Endometrial microvascular endothelial cells (primary cell): ENCODE measurements at regions not wholly inside any gene's neighbourhood (a gene's known extent, or its start where the extent isn't known, plus 50 kb on each side); places are given as distances from the start of the nearest gene placed in this dataset.

Source experiments
- in situ Hi-C: cut with HindIII; loops from 2 replicates; pipeline ENCODE4 v1.10.0; 2017; ENCODE audit warnings: low sequenced_read_pairs, low pct_unique_long_range_greater_than_20kb; ENCODE audit errors: inconsistent ontology term

DNA sequence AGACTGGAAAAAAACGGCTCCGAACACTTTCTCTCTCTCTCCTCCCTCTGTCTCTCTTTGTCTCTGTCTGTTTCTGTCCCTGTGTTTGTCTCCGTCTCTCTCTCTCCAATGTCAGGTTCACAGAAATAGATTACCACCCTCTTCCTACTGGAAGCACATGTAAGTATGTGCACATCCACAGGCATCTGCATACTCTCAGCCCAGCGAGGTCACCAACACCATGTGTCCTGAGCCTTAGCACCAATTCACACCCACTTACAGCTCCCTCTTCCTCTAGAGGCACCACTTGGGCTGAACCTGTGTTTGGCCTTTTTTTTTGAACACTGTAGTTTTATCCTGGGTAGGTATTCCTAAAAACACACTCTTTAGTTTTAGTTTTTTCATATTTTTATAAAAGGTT is 130.5 kb downstream of the ETS2 start:
- in situ Hi-C loops = no loop called here

DNA sequence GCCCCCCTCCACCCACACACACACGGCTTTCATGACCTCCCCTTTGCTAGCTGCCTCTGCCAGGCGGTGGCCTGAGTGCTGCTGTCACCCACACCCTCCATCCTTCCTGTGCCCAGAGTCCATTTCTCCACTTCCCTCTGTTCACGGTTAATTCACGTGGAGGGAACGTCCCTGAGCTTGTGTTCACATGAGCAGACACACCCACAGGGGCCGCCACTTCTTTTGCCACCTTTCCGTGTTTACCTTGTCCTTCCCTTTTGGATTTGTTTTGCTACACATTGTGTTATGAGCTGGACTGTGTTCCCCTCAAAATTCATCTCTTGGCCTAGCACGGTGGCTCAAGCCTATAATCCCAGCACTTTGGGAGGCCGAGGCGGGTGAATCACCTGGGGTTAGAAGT is 128.0 kb downstream of the ETS2 start:
- in situ Hi-C loops = no loop called here

GRCh38 chr21:38931291-38931690 is 125.6 kb downstream of the ETS2 start:
- in situ Hi-C loops = no loop called here

DNA sequence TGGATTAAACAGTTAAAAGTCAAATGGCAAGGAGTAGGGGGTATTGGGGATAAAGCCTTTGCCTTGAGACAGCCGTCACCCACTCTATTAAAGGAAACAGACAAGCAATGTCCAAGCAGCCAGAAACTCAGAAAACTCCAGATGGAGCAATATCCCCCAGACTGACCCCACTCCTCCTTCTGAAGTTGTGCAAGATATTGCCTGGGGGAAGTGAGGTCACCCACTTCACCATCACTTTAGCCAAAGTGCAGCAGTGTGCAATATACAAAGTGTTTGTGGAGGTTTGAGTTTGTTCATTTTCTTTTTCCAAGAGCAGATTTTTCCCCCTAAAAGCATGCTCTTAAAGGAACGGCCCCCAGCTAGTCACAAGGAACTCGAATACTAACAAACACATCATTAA is 125.1 kb downstream of the ETS2 start:
- in situ Hi-C loops = no loop called here

DNA sequence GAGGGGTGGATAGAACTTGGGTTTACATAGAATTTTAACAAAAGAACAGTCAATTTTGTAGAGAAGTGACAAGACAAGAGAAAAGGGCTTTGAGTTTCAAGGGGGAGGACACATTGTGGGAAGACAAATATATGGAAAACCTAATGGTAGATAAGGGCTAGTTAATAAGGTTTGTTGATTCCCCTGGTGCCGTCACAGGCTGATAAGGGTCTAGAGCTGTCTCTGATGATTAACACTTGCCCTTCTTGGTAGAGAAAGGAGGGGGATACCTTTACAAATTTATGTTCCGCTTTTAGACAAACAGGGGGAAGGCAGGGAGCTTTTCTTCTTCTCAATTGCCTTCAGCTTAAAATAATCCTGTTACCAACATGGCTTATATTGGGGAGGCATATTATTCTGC is 124.3 kb downstream of the ETS2 start:
- in situ Hi-C loops = no loop called here

DNA sequence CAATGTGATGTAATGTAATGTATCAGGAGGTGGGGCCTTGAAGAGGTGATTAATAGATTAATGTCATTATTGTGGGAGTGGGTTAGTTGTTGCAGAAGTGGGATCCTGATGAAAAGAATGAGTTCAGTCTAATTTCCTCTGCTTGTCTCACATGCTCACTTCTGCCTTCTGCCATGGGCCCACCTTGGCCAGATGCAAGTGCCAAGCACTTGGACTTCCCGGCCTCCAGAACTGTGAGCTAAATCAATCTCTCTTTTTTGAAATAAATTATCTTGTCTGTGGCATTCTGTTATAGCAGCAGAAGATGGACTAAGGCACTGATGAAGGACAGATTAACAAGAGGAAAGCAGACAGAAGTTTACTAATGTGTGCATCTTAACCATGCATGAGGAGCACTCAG is 123.9 kb downstream of the ETS2 start:
- in situ Hi-C loops = no loop called here

GRCh38 chr21:38929142-38929541 is 123.4 kb downstream of the ETS2 start:
- in situ Hi-C loops = no loop called here

DNA sequence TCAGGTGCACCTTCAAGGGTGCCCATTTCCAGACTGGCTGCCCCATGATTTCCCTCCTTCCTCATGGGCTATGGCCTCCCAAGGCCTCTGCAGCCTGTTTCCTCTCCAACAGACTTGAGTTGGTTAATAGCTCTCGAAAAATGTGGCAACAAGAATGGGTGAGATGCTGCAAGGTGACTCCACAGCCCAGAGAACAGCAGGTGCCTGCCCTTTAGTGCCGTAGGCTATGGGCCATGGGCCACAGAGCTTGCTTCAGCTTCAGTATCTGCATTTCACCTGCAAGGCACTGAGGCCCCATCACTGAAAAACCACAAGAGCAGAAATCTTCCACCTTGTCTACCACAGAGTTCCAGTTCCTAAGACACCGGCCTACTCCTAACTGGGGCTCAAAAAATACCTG is 122.0 kb downstream of the ETS2 start:
- in situ Hi-C loops = no loop called here

- in situ Hi-C loops = no loop called here
These were observed 120.2 kb downstream of the ETS2 start for GRCh38 chr21:38925923-38926322.

GRCh38 chr21:38925478-38925877 is 119.7 kb downstream of the ETS2 start:
- in situ Hi-C loops = no loop called here

DNA sequence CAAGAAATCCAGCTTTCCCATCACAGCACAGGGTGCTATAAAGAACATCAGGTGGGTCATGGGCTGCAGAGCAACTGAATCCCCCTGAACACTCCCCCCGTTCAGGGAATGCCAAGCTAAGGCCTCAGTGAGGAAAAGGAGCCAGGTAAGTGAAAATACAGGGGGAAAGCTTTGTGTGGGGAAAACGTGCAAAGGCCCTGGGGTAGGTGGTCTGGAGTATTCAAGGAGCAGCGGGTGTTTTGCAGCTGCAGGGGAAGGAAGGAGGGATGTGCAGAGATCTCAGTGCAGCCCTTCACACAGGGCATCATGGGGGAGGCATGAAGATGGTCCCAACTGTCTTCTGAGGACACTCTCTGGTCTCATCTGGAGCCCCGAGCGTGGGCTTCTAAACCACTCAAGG is 119.2 kb downstream of the ETS2 start:
- in situ Hi-C loops = no loop called here

GRCh38 chr21:38923429-38923828 is 117.7 kb downstream of the ETS2 start:
- in situ Hi-C loops = no loop called here

GRCh38 chr21:38922474-38923235 is 116.9 kb downstream of the ETS2 start:
- in situ Hi-C loops = no loop called here

GRCh38 chr21:38921511-38922251 is 116.0 kb downstream of the ETS2 start:
- in situ Hi-C loops = no loop called here

DNA sequence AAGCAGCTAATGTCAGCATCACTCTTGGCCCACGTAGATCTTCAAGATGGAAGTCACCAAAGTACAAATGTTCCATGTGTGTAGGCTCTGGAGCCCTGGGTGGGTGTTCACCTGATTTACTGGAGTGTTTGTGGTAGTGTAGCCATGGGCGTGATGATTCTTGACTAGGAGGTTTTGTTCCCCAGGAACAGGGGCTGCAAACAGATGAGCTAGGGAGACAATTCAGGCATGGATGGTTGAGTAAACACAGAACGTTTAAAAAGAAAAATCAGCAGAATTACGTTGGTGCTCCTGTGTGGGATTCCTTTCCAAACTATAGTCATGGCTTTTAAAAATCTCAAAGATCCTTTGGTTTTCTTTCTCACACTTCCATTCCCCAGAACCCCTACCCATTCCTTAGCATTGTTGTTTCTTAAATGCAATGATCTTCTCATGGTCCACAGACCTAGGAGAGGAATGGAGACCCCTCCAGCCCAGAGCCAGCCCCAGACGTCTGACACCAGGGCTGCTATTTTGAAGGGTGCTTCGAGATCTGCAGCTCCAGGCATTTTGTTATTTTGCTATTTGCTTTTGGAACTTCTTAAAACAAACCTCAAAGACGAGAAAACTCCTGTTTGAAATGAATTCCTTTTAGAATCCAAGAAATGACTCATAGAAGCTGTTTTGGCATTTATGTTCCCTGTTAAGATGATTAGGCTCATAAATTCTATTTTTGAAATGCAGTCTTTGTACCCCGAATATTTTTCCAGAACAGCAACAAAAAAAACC is 115.1 kb downstream of the ETS2 start:
- in situ Hi-C loops = no loop called here

GRCh38 chr21:38918607-38919346 is 113.0 kb downstream of the ETS2 start:
- in situ Hi-C loops = no loop called here

- in situ Hi-C loops = no loop called here
These were observed 111.5 kb downstream of the ETS2 start for GRCh38 chr21:38917043-38917774.

DNA sequence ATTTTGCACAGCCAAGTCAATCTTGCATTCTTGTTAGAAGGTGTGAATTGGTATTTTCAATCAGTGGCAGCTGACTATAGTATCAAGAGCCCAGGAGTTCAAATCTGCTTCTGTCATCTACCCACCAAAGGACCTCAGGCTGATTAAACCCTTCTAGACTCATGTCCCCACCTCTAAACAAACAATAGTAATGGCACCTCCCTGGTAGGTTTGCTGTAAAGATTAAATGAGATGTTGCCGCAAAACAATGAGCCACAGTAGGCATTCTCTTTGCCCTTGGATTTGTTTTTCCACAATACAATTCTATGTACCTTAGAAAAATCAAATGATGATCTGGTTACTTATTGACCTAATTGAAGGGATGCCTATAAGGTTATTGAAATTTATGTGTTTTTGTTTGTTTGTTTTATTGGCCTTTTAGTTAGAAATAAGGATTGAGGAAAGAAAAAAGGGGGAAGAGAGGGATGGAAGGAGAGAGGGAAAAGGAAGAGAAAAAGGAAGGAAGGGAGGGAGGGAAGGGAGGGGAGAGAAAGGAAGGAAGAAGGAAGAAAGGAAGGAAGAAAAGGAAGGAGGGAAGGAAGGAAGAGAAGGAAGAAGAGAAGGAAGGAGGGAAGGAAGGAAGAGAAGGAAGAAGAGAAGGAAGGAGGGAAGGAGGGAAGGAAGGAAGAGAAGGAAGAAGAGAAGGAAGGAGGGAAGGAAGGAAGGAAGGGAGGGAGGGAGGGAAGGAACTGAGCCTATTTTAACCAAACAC is 110.7 kb downstream of the ETS2 start:
- in situ Hi-C loops = no loop called here
